Neural cell (in vitro differentiated cells): ENCODE measurements at regions not wholly inside any gene's neighbourhood (a gene's known extent, or its start where the extent isn't known, plus 50 kb on each side); places are given as distances from the start of the nearest gene placed in this dataset.

Experiments
- H2AFZ ChIP-seq: fragments of 200-600, 300-800 bp; sonication (generic), shearing (Covaris generic); 2 replicates; pipeline ENCODE4 v1.6.0; 2014; ENCODE audit warnings: low read depth, mild to moderate bottlenecking, antibody characterized with exemption, low read length, moderate library complexity
- H3F3A ChIP-seq: fragments of 200-600 bp; shearing (Covaris generic); 2 replicates; pipeline ENCODE4 v1.6.1; 2016; ENCODE audit warnings: mild to moderate bottlenecking, moderate library complexity, mixed read lengths, antibody characterized with exemption, low read length; ENCODE audit not compliant: insufficient read depth, poor library complexity, severe bottlenecking
- H3K27ac ChIP-seq: fragments of 200-600, 300-800 bp; sonication (generic), shearing (Covaris generic); 2 replicates; pipeline ENCODE4 v1.5.1; 2014; ENCODE audit warnings: mild to moderate bottlenecking, low read length, moderate library complexity
- H3K27me3 ChIP-seq: fragments of 300-800, 200-600 bp; sonication (generic), shearing (Covaris generic); 2 replicates; pipeline ENCODE4 v1.6.0; 2014; ENCODE audit warnings: mild to moderate bottlenecking, low read depth, low read length, moderate library complexity; ENCODE audit not compliant: insufficient read depth
- H3K36me3 ChIP-seq: fragments of 300-800, 200-600 bp; sonication (generic), shearing (Covaris generic); 2 replicates; pipeline ENCODE4 v1.5.1; 2014; ENCODE audit warnings: mild to moderate bottlenecking, antibody characterized with exemption, low read length, moderate library complexity; ENCODE audit not compliant: insufficient read depth
- H3K4me2 ChIP-seq: fragments of 300-800, 200-600 bp; sonication (generic), shearing (Covaris generic); 2 replicates; pipeline ENCODE4 v1.6.0; 2014; ENCODE audit warnings: mild to moderate bottlenecking, low read length
- H3K4me3 ChIP-seq: fragments of 300-800, 200-600 bp; sonication (generic), shearing (Covaris generic); 2 replicates; pipeline ENCODE4 v1.5.1; 2014; ENCODE audit warnings: mild to moderate bottlenecking, low read length, moderate library complexity
- H3K79me2 ChIP-seq: fragments of 200-600 bp; shearing (Covaris generic); replicated peaks from 2 replicates; pipeline ENCODE4 v1.6.0; 2014; ENCODE audit warnings: mild to moderate bottlenecking, low read length, moderate library complexity; ENCODE audit not compliant: insufficient read depth
- H3K9ac ChIP-seq: fragments of 300-800, 200-600 bp; sonication (generic), shearing (Covaris generic); 2 replicates; pipeline ENCODE4 v1.6.1; 2016; ENCODE audit warnings: mild to moderate bottlenecking, low read length, mixed read lengths
- H3K9me2 ChIP-seq: fragments of 200-600 bp; shearing (Covaris generic); 2 replicates; pipeline ENCODE4 v1.6.1; 2016; ENCODE audit warnings: mild to moderate bottlenecking, low read length, mixed read lengths; ENCODE audit not compliant: insufficient read depth
- H3K9me3 ChIP-seq: fragments of 200-600, 300-800 bp; sonication (generic), shearing (Covaris generic); 2 replicates; pipeline ENCODE4 v1.6.1; 2016; ENCODE audit warnings: mild to moderate bottlenecking, mixed run types, low read length, moderate library complexity, mixed read lengths
- H4K20me1 ChIP-seq: fragments of 200-600 bp; shearing (Covaris generic); 2 replicates; pipeline ENCODE4 v1.6.1; 2016; ENCODE audit warnings: mild to moderate bottlenecking, mixed run types; ENCODE audit not compliant: insufficient read depth
- EP300 ChIP-seq: fragments of 450-650 bp; conservative IDR thresholded peaks from 2 replicates; pipeline ENCODE4 v1.6.1; 2014; ENCODE audit warnings: antibody characterized with exemption, mild to moderate bottlenecking, moderate library complexity; ENCODE audit not compliant: poor library complexity, severe bottlenecking
- EZH2 ChIP-seq: fragments of 200-600, 300-800 bp; shearing (Covaris generic), sonication (generic); IDR thresholded peaks from 2 replicates; pipeline ENCODE4 v1.6.1; 2014; ENCODE audit warnings: antibody characterized with exemption, low read length, borderline replicate concordance, mild to moderate bottlenecking; ENCODE audit not compliant: insufficient read depth, poor library complexity, severe bottlenecking
- MXI1 ChIP-seq: fragments of 450-650 bp; conservative IDR thresholded peaks from 2 replicates; pipeline ENCODE4 v1.6.1; 2014; ENCODE audit warnings: antibody characterized with exemption, mild to moderate bottlenecking; ENCODE audit not compliant: poor library complexity, severe bottlenecking
- POLR2AphosphoS5 ChIP-seq: IDR thresholded peaks from 2 replicates; pipeline ENCODE4 v1.6.1; 2012
- RAD21 ChIP-seq: fragments of 450-650 bp; conservative IDR thresholded peaks from 2 replicates; pipeline ENCODE4 v1.6.1; 2014; ENCODE audit warnings: antibody characterized with exemption, mild to moderate bottlenecking, moderate library complexity
- SMC3 ChIP-seq: fragments of 450-650 bp; conservative IDR thresholded peaks from 2 replicates; pipeline ENCODE4 v1.6.1; 2014; ENCODE audit warnings: antibody characterized with exemption, mild to moderate bottlenecking, moderate library complexity; ENCODE audit not compliant: poor library complexity
- TAF1 ChIP-seq: IDR thresholded peaks from 2 replicates; pipeline ENCODE4 v1.6.1; 2012; ENCODE audit warnings: low read depth
- TF ChIP-seq, protein P1 (sequence below): fragments of 450-650 bp; IDR thresholded peaks from 2 replicates; pipeline ENCODE4 v1.5.1; 2014; ENCODE audit warnings: antibody characterized with exemption, mild to moderate bottlenecking, moderate library complexity; ENCODE audit not compliant: poor library complexity, severe bottlenecking
- TF ChIP-seq, protein P2 (sequence below): IDR thresholded peaks from 2 replicates; pipeline ENCODE4 v1.6.1; 2012; ENCODE audit warnings: borderline replicate concordance

DNA sequence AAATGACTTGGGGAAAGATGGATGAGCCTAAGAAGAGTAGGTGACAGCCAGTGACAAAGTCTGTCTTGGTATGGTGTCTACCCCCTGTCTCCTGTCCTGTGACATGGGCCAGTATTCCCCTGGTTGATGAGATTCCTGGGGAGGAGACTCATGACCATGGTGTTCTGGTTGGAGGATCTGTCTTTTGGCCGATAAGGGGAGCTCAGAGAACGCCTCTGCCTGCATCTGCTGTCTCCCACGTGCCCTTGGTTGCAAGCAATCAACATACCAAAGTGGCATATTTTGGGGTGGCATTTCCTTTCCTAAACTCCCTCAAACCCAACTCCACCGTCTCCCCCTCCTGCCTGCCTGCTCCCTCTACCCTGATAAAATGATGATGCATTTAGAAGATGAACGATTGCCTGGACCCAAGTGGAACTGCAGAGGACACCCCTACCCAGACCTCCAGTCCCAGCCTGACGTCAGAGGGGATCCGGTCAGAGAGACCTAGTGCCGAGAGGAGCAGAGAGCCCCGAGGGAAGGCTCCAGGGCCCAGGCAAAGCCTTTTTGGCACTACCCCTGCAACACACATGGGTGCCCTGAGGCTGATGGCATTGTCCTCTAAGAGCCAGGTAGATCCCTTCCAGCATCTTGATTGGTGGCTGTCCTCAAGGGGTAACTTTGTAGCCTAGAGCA lies 88.0 kb upstream of the KCNK12 start:
- no peaks in the 10 kb centered on the region for H3F3A ChIP-seq
- H3K9me2 ChIP-seq = no peaks in the 10 kb centered on the region
- H3K27me3 ChIP-seq = no peaks in the 10 kb centered on the region
- no peak for TF ChIP-seq TAF1
- no peak for TF ChIP-seq EP300
- no peak for TF ChIP-seq EZH2
- TF ChIP-seq, protein P1, sequence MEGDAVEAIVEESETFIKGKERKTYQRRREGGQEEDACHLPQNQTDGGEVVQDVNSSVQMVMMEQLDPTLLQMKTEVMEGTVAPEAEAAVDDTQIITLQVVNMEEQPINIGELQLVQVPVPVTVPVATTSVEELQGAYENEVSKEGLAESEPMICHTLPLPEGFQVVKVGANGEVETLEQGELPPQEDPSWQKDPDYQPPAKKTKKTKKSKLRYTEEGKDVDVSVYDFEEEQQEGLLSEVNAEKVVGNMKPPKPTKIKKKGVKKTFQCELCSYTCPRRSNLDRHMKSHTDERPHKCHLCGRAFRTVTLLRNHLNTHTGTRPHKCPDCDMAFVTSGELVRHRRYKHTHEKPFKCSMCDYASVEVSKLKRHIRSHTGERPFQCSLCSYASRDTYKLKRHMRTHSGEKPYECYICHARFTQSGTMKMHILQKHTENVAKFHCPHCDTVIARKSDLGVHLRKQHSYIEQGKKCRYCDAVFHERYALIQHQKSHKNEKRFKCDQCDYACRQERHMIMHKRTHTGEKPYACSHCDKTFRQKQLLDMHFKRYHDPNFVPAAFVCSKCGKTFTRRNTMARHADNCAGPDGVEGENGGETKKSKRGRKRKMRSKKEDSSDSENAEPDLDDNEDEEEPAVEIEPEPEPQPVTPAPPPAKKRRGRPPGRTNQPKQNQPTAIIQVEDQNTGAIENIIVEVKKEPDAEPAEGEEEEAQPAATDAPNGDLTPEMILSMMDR = no peak
- TF ChIP-seq POLR2AphosphoS5 = no peak
- no peak for TF ChIP-seq RAD21
- TF ChIP-seq SMC3 = no peak
- TF ChIP-seq, protein P2, sequence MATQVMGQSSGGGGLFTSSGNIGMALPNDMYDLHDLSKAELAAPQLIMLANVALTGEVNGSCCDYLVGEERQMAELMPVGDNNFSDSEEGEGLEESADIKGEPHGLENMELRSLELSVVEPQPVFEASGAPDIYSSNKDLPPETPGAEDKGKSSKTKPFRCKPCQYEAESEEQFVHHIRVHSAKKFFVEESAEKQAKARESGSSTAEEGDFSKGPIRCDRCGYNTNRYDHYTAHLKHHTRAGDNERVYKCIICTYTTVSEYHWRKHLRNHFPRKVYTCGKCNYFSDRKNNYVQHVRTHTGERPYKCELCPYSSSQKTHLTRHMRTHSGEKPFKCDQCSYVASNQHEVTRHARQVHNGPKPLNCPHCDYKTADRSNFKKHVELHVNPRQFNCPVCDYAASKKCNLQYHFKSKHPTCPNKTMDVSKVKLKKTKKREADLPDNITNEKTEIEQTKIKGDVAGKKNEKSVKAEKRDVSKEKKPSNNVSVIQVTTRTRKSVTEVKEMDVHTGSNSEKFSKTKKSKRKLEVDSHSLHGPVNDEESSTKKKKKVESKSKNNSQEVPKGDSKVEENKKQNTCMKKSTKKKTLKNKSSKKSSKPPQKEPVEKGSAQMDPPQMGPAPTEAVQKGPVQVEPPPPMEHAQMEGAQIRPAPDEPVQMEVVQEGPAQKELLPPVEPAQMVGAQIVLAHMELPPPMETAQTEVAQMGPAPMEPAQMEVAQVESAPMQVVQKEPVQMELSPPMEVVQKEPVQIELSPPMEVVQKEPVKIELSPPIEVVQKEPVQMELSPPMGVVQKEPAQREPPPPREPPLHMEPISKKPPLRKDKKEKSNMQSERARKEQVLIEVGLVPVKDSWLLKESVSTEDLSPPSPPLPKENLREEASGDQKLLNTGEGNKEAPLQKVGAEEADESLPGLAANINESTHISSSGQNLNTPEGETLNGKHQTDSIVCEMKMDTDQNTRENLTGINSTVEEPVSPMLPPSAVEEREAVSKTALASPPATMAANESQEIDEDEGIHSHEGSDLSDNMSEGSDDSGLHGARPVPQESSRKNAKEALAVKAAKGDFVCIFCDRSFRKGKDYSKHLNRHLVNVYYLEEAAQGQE = no peak
- no peak for TF ChIP-seq MXI1
- H3K36me3 ChIP-seq = no peaks in the 10 kb centered on the region
- no peak overlapping the region for H3K4me2 ChIP-seq
- H2AFZ ChIP-seq = no peak overlapping the region
- H3K9me3 ChIP-seq = no peaks in the 10 kb centered on the region
- H3K27ac ChIP-seq = no peak overlapping the region
- H3K4me3 ChIP-seq = no peak overlapping the region
- no peaks in the 10 kb centered on the region for H4K20me1 ChIP-seq
- H3K9ac ChIP-seq = no peak overlapping the region
- H3K79me2 ChIP-seq = no peaks in the 10 kb centered on the region

DNA sequence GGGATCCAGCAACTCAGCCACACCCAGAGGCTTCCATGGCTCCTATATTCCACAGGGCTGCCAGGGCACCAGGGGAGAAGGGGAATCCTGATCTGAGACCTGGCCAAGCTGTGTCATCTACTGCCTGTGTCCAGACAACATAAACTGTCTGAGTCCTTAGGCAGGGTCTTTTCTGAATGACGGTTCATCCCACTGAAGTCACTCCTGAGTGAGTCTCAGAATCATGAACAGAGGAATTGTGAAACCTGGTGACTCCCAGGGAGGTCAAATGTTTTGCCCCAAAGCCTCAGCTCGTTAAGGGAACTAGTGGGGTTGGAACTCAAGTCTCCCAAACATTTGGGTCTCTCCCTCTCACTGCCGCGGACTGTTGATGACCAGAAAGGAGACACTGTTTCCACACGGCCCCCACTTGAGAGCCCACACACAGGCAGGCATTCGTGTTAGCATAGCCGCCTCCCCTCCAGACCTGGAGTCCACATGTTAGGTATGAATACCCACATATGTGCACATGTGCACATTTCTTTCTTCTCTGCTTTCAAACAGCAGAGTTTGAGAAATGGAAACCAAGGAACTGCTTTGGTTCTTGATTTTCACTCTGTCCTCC lies 87.2 kb upstream of the KCNK12 start:
- H3K79me2 ChIP-seq = no peaks in the 10 kb centered on the region
- TF ChIP-seq MXI1 = no peak
- TF ChIP-seq, protein P1 = no peak
- TF ChIP-seq EZH2 = no peak
- TF ChIP-seq, protein P2 = no peak
- TF ChIP-seq EP300 = no peak
- TF ChIP-seq POLR2AphosphoS5 = no peak
- TF ChIP-seq RAD21 = no peak
- TF ChIP-seq SMC3 = no peak
- no peak for TF ChIP-seq TAF1

More for the DNA sequence above, 87.2 kb upstream of the KCNK12 start:
- Histone ChIP-seq H3K9me2 (no peaks in the 10 kb centered on the region), H3K9me3 (no peaks in the 10 kb centered on the region), H3K36me3 (no peaks in the 10 kb centered on the region), H3F3A (no peaks in the 10 kb centered on the region), H3K27ac (no peak overlapping the region), H3K4me2 (no peak overlapping the region), H4K20me1 (no peaks in the 10 kb centered on the region), H3K9ac (no peak overlapping the region), H3K27me3 (no peaks in the 10 kb centered on the region), H3K4me3 (no peak overlapping the region), H2AFZ (no peak overlapping the region)
